ENCODE measurements at regions not wholly inside any gene's neighbourhood (a gene's known extent, or its start where the extent isn't known, plus 50 kb on each side); places are given as distances from the start of the nearest gene placed in this dataset.

- TF ChIP-seq POLR2A (IDR thresholded peaks at IDR 0.05) (no peak), CTCF (IDR thresholded peaks at IDR 0.05 in 8 of 11, conservative IDR thresholded peaks at IDR 0.05 in 3 of 11) (no peak)
Observed at GRCh38 chr1:221149111-221149510, 269.9 kb downstream of the HLX start.

Data from spleen (tissue), 7 donors.